Body of pancreas (tissue), 4 donors: ENCODE measurements at regions not wholly inside any gene's neighbourhood (a gene's known extent, or its start where the extent isn't known, plus 50 kb on each side); places are given as distances from the start of the nearest gene placed in this dataset.

Experiments
- ATAC-seq: fragments of 150-250 bp; one replicate; pipeline ENCODE4 v1.9.1; 2016
- DNase-seq, 4 donors: peaks; one replicate each; pipeline ENCODE4 v3.0.0-alpha.2; 2019
- H3K27ac ChIP-seq, 4 donors: fragments of 200-600 bp; sonication (generic); 1 replicate in 3 of 4; 2 replicates in 1 of 4; pipeline versions ENCODE4 v1.5.1 to v1.6.1; 2016 to 2019; ENCODE audit warnings: mild to moderate bottlenecking in 1 of 4, mixed read lengths in 1 of 4, moderate library complexity in 1 of 4
- H3K27me3 ChIP-seq, 2 donors: fragments of 200-600 bp; sonication (generic); one replicate each; pipeline ENCODE4 v1.6.0; 2016; ENCODE audit warnings: mild to moderate bottlenecking in 1 of 2
- H3K36me3 ChIP-seq, 2 donors: fragments of 200-600 bp; sonication (generic); replicated peaks in 1 of 2; 2 replicates each; pipeline ENCODE4 v1.5.1; 2016; ENCODE audit warnings: low read depth in 2 of 2; ENCODE audit not compliant: insufficient read depth in 1 of 2
- H3K4me1 ChIP-seq: fragments of 200-600 bp; sonication (generic); one replicate; pipeline ENCODE4 v1.6.0; 2016
- H3K4me3 ChIP-seq, 2 donors: fragments of 200-600 bp; sonication (generic); 1 replicate in 1 of 2; 2 replicates in 1 of 2; pipeline ENCODE4 v1.5.1; 2016 to 2019
- H3K9me3 ChIP-seq, 3 donors: fragments of 200-600 bp; sonication (generic); 1 replicate in 2 of 3; 2 replicates in 1 of 3; pipeline ENCODE4 v1.5.1; 2016
- POLR2A ChIP-seq, 3 donors: fragments of 450-650 bp; IDR thresholded peaks; one replicate each; pipeline ENCODE4 v1.6.1; 2016; ENCODE audit warnings: antibody characterized with exemption in 3 of 3, mild to moderate bottlenecking in 2 of 3
- WGBS, 2 donors: methylation state at CpG; one replicate each; pipeline ENCODE4 v1.1.5; 2017; 5-methylcytosine and 5-hydroxymethylcytosine counted together
- intact Hi-C: fragments of 100-400 bp; cut with DNase I; formaldehyde crosslinking; loops from one replicate; pipeline ENCODE4 v1.15.1; 2023
- TF ChIP-seq, protein P1 (sequence below), 7 experiments: fragments of 450-650 bp in 4 of 7; fragments of 200-600 bp in 3 of 7; sonication (generic) in 3 of 7; IDR thresholded peaks; one replicate each; pipeline ENCODE4 v1.5.1; 2016 to 2019; ENCODE audit warnings: antibody characterized with exemption in 7 of 7

DNA sequence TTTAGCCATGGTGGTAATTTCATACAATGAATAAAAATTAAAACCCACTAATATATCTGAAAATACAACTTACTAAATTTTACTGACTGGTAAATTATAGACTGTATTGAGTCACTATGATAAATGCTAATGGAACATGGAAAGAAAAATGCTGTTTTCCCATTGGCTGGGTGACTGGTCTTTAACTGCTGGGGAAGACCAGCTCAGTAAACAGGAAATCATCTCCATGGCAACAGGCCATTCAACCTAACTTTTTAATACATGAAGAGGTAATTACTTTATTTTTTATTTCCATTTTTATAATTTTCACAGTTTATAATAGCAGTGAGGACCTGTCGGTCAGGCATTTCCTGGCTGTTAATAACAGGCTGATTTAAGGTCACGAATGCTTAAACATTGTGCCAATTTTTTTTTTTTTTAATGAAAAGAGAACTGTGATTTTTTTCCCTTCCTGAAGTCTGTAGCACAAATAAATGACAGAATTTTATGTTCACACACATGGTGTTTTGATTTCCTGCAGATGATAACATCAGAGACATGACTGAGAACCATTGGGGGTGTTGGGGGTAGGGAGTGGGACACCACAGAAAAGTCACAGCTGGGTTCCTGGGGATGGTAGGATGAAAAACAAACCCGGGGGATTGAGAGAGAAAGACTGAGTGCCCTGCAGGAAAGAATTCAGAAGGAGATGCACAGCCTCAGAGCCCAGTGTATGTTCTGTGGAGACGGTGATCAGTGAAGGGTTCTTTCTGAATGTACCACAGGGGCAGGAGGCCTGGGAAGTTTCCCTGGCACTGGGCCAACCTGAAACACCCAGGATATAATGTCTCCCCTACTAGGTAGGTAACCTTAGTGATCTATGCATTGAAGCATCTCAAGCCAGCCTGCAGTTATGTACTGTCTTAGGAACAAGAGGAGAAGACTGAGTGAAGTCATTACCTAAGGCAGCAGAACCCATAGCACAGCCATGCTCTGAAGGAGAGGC is 297.1 kb downstream of the COG6 start:
- H3K27me3 ChIP-seq = no peaks in the 10 kb centered on the region
- DNase-seq = peak in 1 of 4 donors; percentile 7
- peak; percentile 38 for ATAC-seq
- no peak for TF ChIP-seq POLR2A (IDR thresholded peaks at IDR 0.05)
- TF ChIP-seq, protein P1, sequence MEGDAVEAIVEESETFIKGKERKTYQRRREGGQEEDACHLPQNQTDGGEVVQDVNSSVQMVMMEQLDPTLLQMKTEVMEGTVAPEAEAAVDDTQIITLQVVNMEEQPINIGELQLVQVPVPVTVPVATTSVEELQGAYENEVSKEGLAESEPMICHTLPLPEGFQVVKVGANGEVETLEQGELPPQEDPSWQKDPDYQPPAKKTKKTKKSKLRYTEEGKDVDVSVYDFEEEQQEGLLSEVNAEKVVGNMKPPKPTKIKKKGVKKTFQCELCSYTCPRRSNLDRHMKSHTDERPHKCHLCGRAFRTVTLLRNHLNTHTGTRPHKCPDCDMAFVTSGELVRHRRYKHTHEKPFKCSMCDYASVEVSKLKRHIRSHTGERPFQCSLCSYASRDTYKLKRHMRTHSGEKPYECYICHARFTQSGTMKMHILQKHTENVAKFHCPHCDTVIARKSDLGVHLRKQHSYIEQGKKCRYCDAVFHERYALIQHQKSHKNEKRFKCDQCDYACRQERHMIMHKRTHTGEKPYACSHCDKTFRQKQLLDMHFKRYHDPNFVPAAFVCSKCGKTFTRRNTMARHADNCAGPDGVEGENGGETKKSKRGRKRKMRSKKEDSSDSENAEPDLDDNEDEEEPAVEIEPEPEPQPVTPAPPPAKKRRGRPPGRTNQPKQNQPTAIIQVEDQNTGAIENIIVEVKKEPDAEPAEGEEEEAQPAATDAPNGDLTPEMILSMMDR (IDR thresholded peaks at IDR 0.05) = no peak
- H3K36me3 ChIP-seq = no peaks in the 10 kb centered on the region
- H3K27ac ChIP-seq = no peak overlapping the region
- WGBS, 2 donors = 51 to 56% methylated on average over 4 of the region's 4 CpGs
- intact Hi-C loops = no loop called here
- H3K9me3 ChIP-seq = no peaks in the 10 kb centered on the region
- H3K4me3 ChIP-seq = no peak overlapping the region
- H3K4me1 ChIP-seq = no peaks in the 10 kb centered on the region

DNA sequence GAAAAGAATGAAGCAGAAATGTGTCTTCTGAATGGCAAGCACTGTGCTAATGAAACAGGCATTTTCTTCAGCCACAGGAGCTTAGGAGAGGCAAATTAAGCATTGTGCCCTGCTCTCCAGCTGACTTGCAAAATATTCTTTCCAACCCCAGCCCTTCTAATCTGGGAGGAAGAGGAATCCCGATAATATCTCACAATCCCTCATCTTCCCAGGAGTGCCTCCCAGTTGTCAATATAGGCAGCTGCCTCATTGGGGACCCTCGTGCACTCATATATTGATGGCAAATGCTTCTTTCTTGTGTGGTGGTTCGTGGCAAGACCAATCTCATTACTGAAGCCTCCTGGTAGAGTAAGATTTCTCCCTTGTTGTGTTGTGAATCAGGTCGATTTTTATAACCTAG is 299.0 kb downstream of the COG6 start:
- WGBS, 2 donors = 44 to 65% methylated on average over 4 of the region's 4 CpGs
- ATAC-seq (no peak), DNase-seq (no peak)
- Histone ChIP-seq H3K9me3 (no peaks in the 10 kb centered on the region), H3K4me3 (no peak overlapping the region), H3K27ac (no peak overlapping the region), H3K4me1 (no peaks in the 10 kb centered on the region), H3K36me3 (no peaks in the 10 kb centered on the region), H3K27me3 (no peaks in the 10 kb centered on the region)
- intact Hi-C loops = no loop called here
- TF ChIP-seq, protein P1 (IDR thresholded peaks at IDR 0.05) = no peak
- no peak for TF ChIP-seq POLR2A (IDR thresholded peaks at IDR 0.05)

DNA sequence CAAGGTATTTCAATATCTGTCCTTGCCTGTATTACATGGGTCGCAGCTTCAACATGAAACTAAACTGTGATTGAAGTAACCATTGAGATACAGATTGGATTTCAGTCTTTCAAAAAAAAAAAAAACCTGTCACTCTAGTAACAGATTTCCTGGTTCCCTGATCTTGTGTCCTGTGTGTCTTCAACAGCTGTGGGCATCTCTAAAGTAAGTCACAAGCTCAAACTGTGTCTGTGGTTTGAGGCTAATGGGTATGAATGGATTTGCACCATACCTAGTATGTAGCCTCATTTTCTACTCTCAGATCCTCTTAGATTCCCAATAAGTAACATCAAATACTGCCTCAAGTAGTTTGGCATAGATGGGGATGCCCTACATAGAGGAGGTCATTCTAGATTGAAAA is 300.1 kb downstream of the COG6 start:
- 95 to 100% methylated on average over 1 of the region's 1 CpG for WGBS, 2 donors
- H3K27me3 ChIP-seq = no peaks in the 10 kb centered on the region
- ATAC-seq = no peak

DNA sequence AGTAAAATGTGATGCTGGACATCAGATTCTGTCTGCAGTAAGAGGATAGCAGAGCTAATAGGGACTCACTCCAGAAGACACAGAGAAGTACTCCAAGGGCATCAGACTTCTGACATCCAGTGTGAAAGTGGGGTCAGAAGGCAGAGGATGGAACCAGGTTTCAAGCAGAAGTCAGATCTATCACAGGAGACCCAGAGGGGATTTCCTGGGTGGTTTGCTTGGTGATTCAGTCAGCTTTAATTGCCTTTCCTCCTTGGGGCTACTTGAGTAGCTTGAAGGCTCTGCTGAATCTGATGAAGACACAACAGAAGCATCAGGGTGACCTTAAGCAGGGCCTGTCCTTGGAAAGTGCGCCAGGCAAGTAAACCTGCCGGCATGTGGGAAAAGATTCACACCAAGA is 300.6 kb downstream of the COG6 start:
- Histone ChIP-seq H3K4me3 (no peak overlapping the region), H3K4me1 (no peaks in the 10 kb centered on the region), H3K27ac (no peak overlapping the region), H3K27me3 (no peaks in the 10 kb centered on the region), H3K9me3 (no peaks in the 10 kb centered on the region), H3K36me3 (no peaks in the 10 kb centered on the region)
- DNase-seq (no peak), ATAC-seq (no peak)
- 67 to 72% methylated on average over 2 of the region's 2 CpGs for WGBS, 2 donors
- intact Hi-C loops = no loop called here
- TF ChIP-seq, protein P1 (IDR thresholded peaks at IDR 0.05) = no peak
- TF ChIP-seq POLR2A (IDR thresholded peaks at IDR 0.05) = no peak

More for the DNA sequence above, 300.1 kb downstream of the COG6 start:
- no peak for TF ChIP-seq POLR2A (IDR thresholded peaks at IDR 0.05)
- TF ChIP-seq, protein P1 (IDR thresholded peaks at IDR 0.05) = no peak
- intact Hi-C loops = no loop called here
- no peaks in the 10 kb centered on the region for H3K9me3 ChIP-seq
- no peaks in the 10 kb centered on the region for H3K36me3 ChIP-seq
- H3K4me1 ChIP-seq = no peaks in the 10 kb centered on the region
- H3K27ac ChIP-seq = no peak overlapping the region
- no peak for DNase-seq
- no peak overlapping the region for H3K4me3 ChIP-seq
